HG03439 (cell line): ENCODE measurements at regions not wholly inside any gene's neighbourhood (a gene's known extent, or its start where the extent isn't known, plus 50 kb on each side); places are given as distances from the start of the nearest gene placed in this dataset.

Experiments used
- ATAC-seq: cut with Tn5 transposase; IDR thresholded peaks from one replicate; pipeline ENCODE4 v1.9.1; 2021; ENCODE audit warnings: mild to moderate bottlenecking, moderate library complexity; ENCODE audit not compliant: unreplicated experiment

GRCh38 chr15:47378527-47378926 is 338.8 kb upstream of the SEMA6D start:
- no peak for ATAC-seq

GRCh38 chr15:47383102-47383501 is 334.2 kb upstream of the SEMA6D start:
- no peak for ATAC-seq

- ATAC-seq: no peak
Measured at GRCh38 chr15:47383801-47384200, 333.5 kb upstream of the SEMA6D start.

GRCh38 chr15:47384341-47384740 is 333.0 kb upstream of the SEMA6D start:
- ATAC-seq: no peak

- ATAC-seq: no peak
Measured at GRCh38 chr15:47384776-47385175, 332.5 kb upstream of the SEMA6D start.

GRCh38 chr15:47386459-47386858 is 330.8 kb upstream of the SEMA6D start:
- no peak for ATAC-seq

- no peak for ATAC-seq
Measured at GRCh38 chr15:47388299-47388698, 329.0 kb upstream of the SEMA6D start.

- ATAC-seq: no peak
Measured at GRCh38 chr15:47390208-47390765, 327.0 kb upstream of the SEMA6D start.

- no peak for ATAC-seq
Measured at GRCh38 chr15:47394286-47394809, 323.0 kb upstream of the SEMA6D start.

GRCh38 chr15:47395076-47395475 is 322.2 kb upstream of the SEMA6D start:
- no peak for ATAC-seq

GRCh38 chr15:47397655-47398054 is 319.6 kb upstream of the SEMA6D start:
- ATAC-seq: no peak

GRCh38 chr15:47398132-47398531 is 319.2 kb upstream of the SEMA6D start:
- no peak for ATAC-seq

- ATAC-seq: no peak
Measured at GRCh38 chr15:47398594-47398993, 318.7 kb upstream of the SEMA6D start.

GRCh38 chr15:47399100-47399499 is 318.2 kb upstream of the SEMA6D start:
- ATAC-seq: no peak

GRCh38 chr15:47400603-47401002 is 316.7 kb upstream of the SEMA6D start:
- no peak for ATAC-seq

GRCh38 chr15:47401427-47401826 is 315.9 kb upstream of the SEMA6D start:
- ATAC-seq: no peak

- ATAC-seq: no peak
Measured at GRCh38 chr15:47402829-47403228, 314.5 kb upstream of the SEMA6D start.

GRCh38 chr15:47404877-47405276 is 312.4 kb upstream of the SEMA6D start:
- ATAC-seq: no peak

GRCh38 chr15:47405365-47406162 is 311.7 kb upstream of the SEMA6D start:
- ATAC-seq: no peak

GRCh38 chr15:47407692-47408091 is 309.6 kb upstream of the SEMA6D start:
- no peak for ATAC-seq

GRCh38 chr15:47409038-47409437 is 308.3 kb upstream of the SEMA6D start:
- no peak for ATAC-seq

GRCh38 chr15:47409600-47409999 is 307.7 kb upstream of the SEMA6D start:
- ATAC-seq: no peak
